ENCODE measurements at regions not wholly inside any gene's neighbourhood (a gene's known extent, or its start where the extent isn't known, plus 50 kb on each side); places are given as distances from the start of the nearest gene placed in this dataset.
A peak's percentile ranks its signal among the peaks of the same experiment; 100 is the strongest.

DNA sequence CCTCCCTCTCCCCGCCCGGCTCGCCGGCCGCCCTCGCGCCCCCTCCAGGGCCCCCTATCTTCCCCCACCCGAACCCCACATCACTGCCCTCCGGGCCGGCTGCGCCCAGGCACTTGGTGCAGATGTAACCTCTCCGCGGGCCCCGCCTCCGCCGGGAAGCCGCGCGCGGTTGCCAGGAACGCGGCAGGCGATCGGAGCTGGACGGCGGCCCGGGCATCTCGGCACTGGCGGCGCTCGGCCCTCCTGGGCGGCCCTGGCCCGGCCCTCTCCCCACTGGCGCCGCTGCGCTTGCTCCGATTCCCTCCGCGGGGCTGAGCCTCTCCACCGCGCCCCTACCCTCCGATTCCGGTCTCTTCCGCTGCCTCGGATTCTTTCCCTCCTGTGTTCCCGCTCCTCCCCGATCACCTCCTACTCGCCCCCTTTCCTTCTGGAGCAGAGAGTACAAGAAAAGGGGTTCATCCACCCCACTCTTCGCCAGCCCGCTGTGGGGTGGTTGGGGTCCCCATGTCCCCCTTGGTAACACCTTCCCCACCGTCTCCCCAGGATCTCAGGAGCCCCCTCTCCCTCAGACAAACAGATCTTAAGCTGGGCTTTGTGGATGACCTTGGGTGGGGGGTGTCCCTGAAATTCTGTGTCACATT, 70.6 kb downstream of the C9orf50 start:
- Histone ChIP-seq H3K9me2 (ENCODE audit: insufficient read depth) (no peaks in the 10 kb centered on the region), H3K4me2 (peak overlapping the region; percentile 42), H3K4me3 (no peak overlapping the region), H3K36me3 (ENCODE audit: low read depth) (no peaks in the 10 kb centered on the region), H3K4me1 (replicated peaks; ENCODE audit: insufficient read depth) (0 out of 2 replicates have a peak, but pooled peaks cover 4% of the 10 kb centered on the region), H3K27ac (no peak overlapping the region), H3K9me3 (ENCODE audit: insufficient read depth, low read depth) (no peaks in the 10 kb centered on the region), H2AFZ (no peak overlapping the region), H3F3A (ENCODE audit: insufficient read depth, low read depth) (no peaks in the 10 kb centered on the region; the same call in 1 of the 2 replicates), H4K20me1 (ENCODE audit: insufficient read depth) (no peaks in the 10 kb centered on the region), H3K27me3 (ENCODE audit: insufficient read depth, low read depth) (no peaks in the 10 kb centered on the region), H3K79me2 (ENCODE audit: low read depth) (no peaks in the 10 kb centered on the region)
- DNase-seq: peak in 1 of 2 experiments; percentile 58
- intact Hi-C loops (cut with micrococcal nuclease; ENCODE audit: unreplicated experiment): no loop called here
- ChIA-PET POLR2A (ENCODE audit: unreplicated experiment) (no interaction called here), CTCF (interaction anchor here (0.6 kb wide), 1 partner anchor 34 kb away, joined by 3 read pairs; no protein-coding TSS in a partner anchor)
- no TSS peak for BruUV-seq (replicated peaks)
- TF ChIP-seq EZH2 (IDR thresholded peaks at IDR 0.05; ENCODE audit: low read depth): no peak

DNA sequence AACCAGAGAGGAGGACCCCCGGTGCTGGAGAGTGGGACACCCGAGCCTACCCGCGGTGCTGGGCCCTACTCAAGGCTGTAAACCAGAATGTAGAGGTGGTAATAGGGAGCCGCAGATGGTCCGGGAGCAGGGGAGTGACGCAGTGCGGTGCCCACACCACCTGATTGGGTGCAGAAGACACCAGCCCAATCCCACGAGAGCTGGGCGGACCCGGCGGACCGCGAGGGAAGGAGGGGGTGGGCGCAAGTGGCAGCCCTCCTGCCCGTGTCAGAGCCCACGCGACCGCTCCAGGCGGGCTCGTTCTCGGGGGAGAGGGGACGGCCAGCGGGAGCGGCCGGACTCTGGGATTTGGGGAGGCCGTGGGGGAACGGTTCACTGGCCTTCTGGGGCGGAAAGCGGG, 71.2 kb downstream of the C9orf50 start:
- intact Hi-C loops (cut with micrococcal nuclease; ENCODE audit: unreplicated experiment): no loop called here
- H3K27me3 ChIP-seq (ENCODE audit: insufficient read depth, low read depth): no peaks in the 10 kb centered on the region
- H3K9me3 ChIP-seq (ENCODE audit: insufficient read depth, low read depth): no peaks in the 10 kb centered on the region
- H3K36me3 ChIP-seq (ENCODE audit: low read depth): no peaks in the 10 kb centered on the region
- no peaks in the 10 kb centered on the region; the same call in 1 of the 2 replicates for H3F3A ChIP-seq (ENCODE audit: insufficient read depth, low read depth)
- no peak overlapping the region for H2AFZ ChIP-seq
- H3K27ac ChIP-seq: no peak overlapping the region
- no peak overlapping the region for H3K4me3 ChIP-seq
- no TSS peak for BruUV-seq (replicated peaks)
- DNase-seq: no peak
- POLR2A ChIA-PET (ENCODE audit: unreplicated experiment): no interaction called here
- 0 out of 2 replicates have a peak, but pooled peaks cover 4% of the 10 kb centered on the region for H3K4me1 ChIP-seq (replicated peaks; ENCODE audit: insufficient read depth)
- no peaks in the 10 kb centered on the region for H3K9me2 ChIP-seq (ENCODE audit: insufficient read depth)
- H4K20me1 ChIP-seq (ENCODE audit: insufficient read depth): no peaks in the 10 kb centered on the region
- H3K4me2 ChIP-seq: peak overlapping the region; percentile 42; the same call in 1 of the 2 replicates
- CTCF ChIA-PET: no interaction called here
- no peaks in the 10 kb centered on the region for H3K79me2 ChIP-seq (ENCODE audit: low read depth)
- TF ChIP-seq EZH2 (IDR thresholded peaks at IDR 0.05; ENCODE audit: low read depth): no peak
- TF ChIP-seq, protein P1, sequence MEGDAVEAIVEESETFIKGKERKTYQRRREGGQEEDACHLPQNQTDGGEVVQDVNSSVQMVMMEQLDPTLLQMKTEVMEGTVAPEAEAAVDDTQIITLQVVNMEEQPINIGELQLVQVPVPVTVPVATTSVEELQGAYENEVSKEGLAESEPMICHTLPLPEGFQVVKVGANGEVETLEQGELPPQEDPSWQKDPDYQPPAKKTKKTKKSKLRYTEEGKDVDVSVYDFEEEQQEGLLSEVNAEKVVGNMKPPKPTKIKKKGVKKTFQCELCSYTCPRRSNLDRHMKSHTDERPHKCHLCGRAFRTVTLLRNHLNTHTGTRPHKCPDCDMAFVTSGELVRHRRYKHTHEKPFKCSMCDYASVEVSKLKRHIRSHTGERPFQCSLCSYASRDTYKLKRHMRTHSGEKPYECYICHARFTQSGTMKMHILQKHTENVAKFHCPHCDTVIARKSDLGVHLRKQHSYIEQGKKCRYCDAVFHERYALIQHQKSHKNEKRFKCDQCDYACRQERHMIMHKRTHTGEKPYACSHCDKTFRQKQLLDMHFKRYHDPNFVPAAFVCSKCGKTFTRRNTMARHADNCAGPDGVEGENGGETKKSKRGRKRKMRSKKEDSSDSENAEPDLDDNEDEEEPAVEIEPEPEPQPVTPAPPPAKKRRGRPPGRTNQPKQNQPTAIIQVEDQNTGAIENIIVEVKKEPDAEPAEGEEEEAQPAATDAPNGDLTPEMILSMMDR (conservative IDR thresholded peaks at IDR 0.05): no peak

DNA sequence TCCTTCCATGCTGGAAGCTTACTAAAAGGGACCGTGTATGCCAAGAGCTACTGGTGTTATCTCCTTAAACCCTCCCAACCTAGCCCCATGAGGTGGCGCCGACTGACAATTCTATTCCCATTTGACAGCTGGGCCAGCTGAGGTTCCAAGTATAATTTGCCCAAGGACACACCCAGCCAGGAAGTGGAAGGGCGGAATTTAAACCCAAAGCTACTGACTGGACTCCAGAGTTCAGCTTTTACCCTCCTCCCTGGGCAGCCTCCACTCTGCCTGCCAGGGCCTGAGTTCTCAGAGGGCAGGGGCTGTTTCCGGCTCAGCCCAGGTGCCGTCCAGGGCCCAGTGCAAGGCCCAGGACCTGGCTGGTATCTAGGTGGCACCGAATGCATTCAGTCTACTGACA, 71.8 kb downstream of the C9orf50 start:
- no peaks in the 10 kb centered on the region for H3K9me3 ChIP-seq (ENCODE audit: insufficient read depth, low read depth)
- H3K4me2 ChIP-seq: no peak overlapping the region
- H3F3A ChIP-seq (ENCODE audit: insufficient read depth, low read depth): no peaks in the 10 kb centered on the region; the same call in 1 of the 2 replicates
- DNase-seq: no peak
- BruUV-seq (replicated peaks): no TSS peak
- H3K36me3 ChIP-seq (ENCODE audit: low read depth): no peaks in the 10 kb centered on the region
- no peaks in the 10 kb centered on the region for H3K27me3 ChIP-seq (ENCODE audit: insufficient read depth, low read depth)
- H4K20me1 ChIP-seq (ENCODE audit: insufficient read depth): no peaks in the 10 kb centered on the region
- CTCF ChIA-PET: interaction anchor here (0.6 kb wide), 1 partner anchor 396 kb away, joined by 4 read pairs; no protein-coding TSS in a partner anchor
- no peak overlapping the region for H2AFZ ChIP-seq
- H3K27ac ChIP-seq: no peak overlapping the region
- 0 out of 2 replicates have a peak, but pooled peaks cover 4% of the 10 kb centered on the region for H3K4me1 ChIP-seq (replicated peaks; ENCODE audit: insufficient read depth)
- TF ChIP-seq, protein P1 (conservative IDR thresholded peaks at IDR 0.05): no peak
- TF ChIP-seq EZH2 (IDR thresholded peaks at IDR 0.05; ENCODE audit: low read depth): no peak
- no peaks in the 10 kb centered on the region for H3K79me2 ChIP-seq (ENCODE audit: low read depth)
- POLR2A ChIA-PET (ENCODE audit: unreplicated experiment): interaction anchor here (0.6 kb wide), 1 partner anchor 101 kb away, joined by 3 read pairs; no protein-coding TSS in a partner anchor
- no peak overlapping the region for H3K4me3 ChIP-seq
- intact Hi-C loops (cut with micrococcal nuclease; ENCODE audit: unreplicated experiment): no loop called here
- no peaks in the 10 kb centered on the region for H3K9me2 ChIP-seq (ENCODE audit: insufficient read depth)
